ENCODE measurements at regions not wholly inside any gene's neighbourhood (a gene's known extent, or its start where the extent isn't known, plus 50 kb on each side); places are given as distances from the start of the nearest gene placed in this dataset.

GRCh38 chr14:40485688-40486087 is 1053.5 kb upstream of the FBXO33 start:
- no peak for TF ChIP-seq CTCF (IDR thresholded peaks at IDR 0.05; ENCODE audit: low read depth, low read length)
- Histone ChIP-seq H3K4me3 (ENCODE audit: low read depth, low read length) (no peak overlapping the region), H3K27ac (no peak overlapping the region)

GRCh38 chr14:40476005-40476404 is 1043.8 kb upstream of the FBXO33 start:
- Histone ChIP-seq H3K27ac (no peak overlapping the region), H3K36me3 (no peaks in the 10 kb centered on the region), H3K27me3 (ENCODE audit: insufficient read depth, low read depth, severe bottlenecking) (no peaks in the 10 kb centered on the region), H3K9me3 (ENCODE audit: severe bottlenecking) (peaks cover 14% of the 10 kb centered on the region), H3K4me3 (ENCODE audit: low read depth, low read length) (no peak overlapping the region)
- no peak for TF ChIP-seq CTCF (IDR thresholded peaks at IDR 0.05; ENCODE audit: low read depth, low read length)
- DNase-seq: no peak

More at GRCh38 chr14:40485688-40486087, 1053.5 kb upstream of the FBXO33 start:
- DNase-seq: no peak
- no peaks in the 10 kb centered on the region for H3K36me3 ChIP-seq
- no peaks in the 10 kb centered on the region for H3K9me3 ChIP-seq (ENCODE audit: severe bottlenecking)
- H3K27me3 ChIP-seq (ENCODE audit: insufficient read depth, low read depth, severe bottlenecking): peaks cover 51% of the 10 kb centered on the region

- no peak overlapping the region for H3K4me3 ChIP-seq (ENCODE audit: low read depth, low read length)
- H3K9me3 ChIP-seq (ENCODE audit: severe bottlenecking): peaks cover 2% of the 10 kb centered on the region
- H3K36me3 ChIP-seq: no peaks in the 10 kb centered on the region
- no peak for TF ChIP-seq CTCF (IDR thresholded peaks at IDR 0.05; ENCODE audit: low read depth, low read length)
- no peak overlapping the region for H3K27ac ChIP-seq
- no peaks in the 10 kb centered on the region for H3K27me3 ChIP-seq (ENCODE audit: insufficient read depth, low read depth, severe bottlenecking)
- DNase-seq: no peak
Observed at GRCh38 chr14:40467969-40468368, 1035.7 kb upstream of the FBXO33 start.

GRCh38 chr14:40464531-40464930 is 1032.3 kb upstream of the FBXO33 start:
- H3K4me3 ChIP-seq (ENCODE audit: low read depth, low read length): no peak overlapping the region
- H3K27ac ChIP-seq: no peak overlapping the region
- peaks cover 8% of the 10 kb centered on the region for H3K27me3 ChIP-seq (ENCODE audit: insufficient read depth, low read depth, severe bottlenecking)
- H3K9me3 ChIP-seq (ENCODE audit: severe bottlenecking): peaks cover 2% of the 10 kb centered on the region
- no peaks in the 10 kb centered on the region for H3K36me3 ChIP-seq
- no peak for DNase-seq
- no peak for TF ChIP-seq CTCF (IDR thresholded peaks at IDR 0.05; ENCODE audit: low read depth, low read length)

- Histone ChIP-seq H3K4me3 (ENCODE audit: low read depth, low read length) (no peak overlapping the region), H3K9me3 (ENCODE audit: severe bottlenecking) (peaks cover 2% of the 10 kb centered on the region), H3K36me3 (no peaks in the 10 kb centered on the region), H3K27me3 (ENCODE audit: insufficient read depth, low read depth, severe bottlenecking) (peaks cover 8% of the 10 kb centered on the region), H3K27ac (no peak overlapping the region)
- no peak for DNase-seq
- no peak for TF ChIP-seq CTCF (IDR thresholded peaks at IDR 0.05; ENCODE audit: low read depth, low read length)
Observed at GRCh38 chr14:40463886-40464285, 1031.7 kb upstream of the FBXO33 start.

- no peaks in the 10 kb centered on the region for H3K36me3 ChIP-seq
- H3K27me3 ChIP-seq (ENCODE audit: insufficient read depth, low read depth, severe bottlenecking): peaks cover 20% of the 10 kb centered on the region
- H3K27ac ChIP-seq: no peak overlapping the region
- H3K4me3 ChIP-seq (ENCODE audit: low read depth, low read length): no peak overlapping the region
- no peaks in the 10 kb centered on the region for H3K9me3 ChIP-seq (ENCODE audit: severe bottlenecking)
- no peak for TF ChIP-seq CTCF (IDR thresholded peaks at IDR 0.05; ENCODE audit: low read depth, low read length)
- DNase-seq: no peak
Observed at GRCh38 chr14:40452674-40453073, 1020.4 kb upstream of the FBXO33 start.

Data from WERI-Rb-1 (cell line).